Keratinocyte (primary cell): ENCODE measurements at regions not wholly inside any gene's neighbourhood (a gene's known extent, or its start where the extent isn't known, plus 50 kb on each side); places are given as distances from the start of the nearest gene placed in this dataset.

ENCODE experiments used
- DNase-seq: peaks from one replicate; pipeline ENCODE4 v3.0.0-alpha.2; 2011; ENCODE audit warnings: low read depth, missing footprints, low spot score
- FAIRE-seq: peaks from 2 replicates; lab custom pipeline; 2011; peaks lifted over from hg19 to GRCh38; lab: Jason Lieb, UNC
- H2AFZ ChIP-seq: 2 replicates; pipeline ENCODE4 v1.6.0; 2012; ENCODE audit warnings: low read length, control low read depth, inconsistent platforms; ENCODE audit not compliant: control insufficient read depth
- H3K27ac ChIP-seq: 2 replicates; pipeline ENCODE4 v1.5.1; 2011; ENCODE audit warnings: low read length; ENCODE audit not compliant: control insufficient read depth, insufficient read depth
- H3K27me3 ChIP-seq: 3 replicates; pipeline ENCODE4 v1.6.0; 2011; ENCODE audit warnings: low read length; ENCODE audit not compliant: control insufficient read depth, insufficient read depth; ENCODE audit errors: extremely low read depth
- H3K36me3 ChIP-seq, 2 experiments: 2 replicates in 1 of 2; 3 replicates in 1 of 2; pipeline ENCODE4 v1.5.1; 2011; ENCODE audit warnings: low read length in 2 of 2, mild to moderate bottlenecking in 1 of 2; ENCODE audit not compliant: control insufficient read depth in 2 of 2, insufficient read depth in 2 of 2; ENCODE audit errors: extremely low read depth in 1 of 2
- H3K4me1 ChIP-seq: 3 replicates; pipeline ENCODE4 v1.5.1; 2011; ENCODE audit warnings: low read length; ENCODE audit not compliant: control insufficient read depth, insufficient read depth; ENCODE audit errors: extremely low read depth
- H3K4me2 ChIP-seq: 3 replicates; pipeline ENCODE4 v1.6.0; 2011; ENCODE audit warnings: low read depth, low read length; ENCODE audit not compliant: control insufficient read depth, insufficient read depth; ENCODE audit errors: extremely low read depth
- H3K4me3 ChIP-seq, 3 experiments: fragments of 200-600 bp in 1 of 3; sonication (generic) in 1 of 3; 2 replicates in 2 of 3; 3 replicates in 1 of 3; pipeline ENCODE4 v1.5.1; 2011 to 2016; ENCODE audit warnings: low read length in 3 of 3, mild to moderate bottlenecking in 3 of 3, control low read depth in 2 of 3, inconsistent platforms in 1 of 3, low read depth in 1 of 3, mixed read lengths in 1 of 3, mixed run types in 1 of 3, moderate library complexity in 1 of 3; ENCODE audit not compliant: control insufficient read depth in 2 of 3, insufficient read depth in 2 of 3; ENCODE audit errors: extremely low read depth in 1 of 3
- H3K79me2 ChIP-seq: 2 replicates; pipeline ENCODE4 v1.6.0; 2012; ENCODE audit warnings: low read length; ENCODE audit not compliant: control insufficient read depth, insufficient read depth
- H3K9ac ChIP-seq: 3 replicates; pipeline ENCODE4 v1.6.0; 2011; ENCODE audit warnings: low read length; ENCODE audit not compliant: control insufficient read depth, insufficient read depth; ENCODE audit errors: extremely low read depth
- H3K9me1 ChIP-seq: 3 replicates; pipeline ENCODE4 v1.6.0; 2011; ENCODE audit warnings: low read length; ENCODE audit not compliant: control insufficient read depth, insufficient read depth; ENCODE audit errors: extremely low read depth
- H3K9me3 ChIP-seq: 2 replicates; pipeline ENCODE4 v1.5.1; 2012; ENCODE audit warnings: low read depth, low read length; ENCODE audit not compliant: control insufficient read depth
- H4K20me1 ChIP-seq: 3 replicates; pipeline ENCODE4 v1.6.0; 2011; ENCODE audit warnings: low read length; ENCODE audit not compliant: control insufficient read depth, insufficient read depth; ENCODE audit errors: extremely low read depth
- EZH2 ChIP-seq: IDR thresholded peaks from one replicate; pipeline ENCODE4 v1.6.1; 2012; ENCODE audit warnings: inconsistent platforms, mild to moderate bottlenecking, low read length, moderate library complexity
- dilution Hi-C: fragments of 300-500 bp; cut with MboI; formaldehyde crosslinking; loops from one replicate; pipeline ENCODE4 v1.7.0; 2020; ENCODE audit warnings: low sequenced_read_pairs; ENCODE audit not compliant: extremely low pct_ligation_motif_present
- TF ChIP-seq, protein P1 (sequence below), 3 experiments: IDR thresholded peaks in 1 of 3; conservative IDR thresholded peaks in 1 of 3; optimal IDR thresholded peaks in 1 of 3; 2 replicates in 2 of 3; 3 replicates in 1 of 3; pipeline versions ENCODE3 to v1.5.1; 2011; ENCODE audit warnings: low read length in 3 of 3, mild to moderate bottlenecking in 3 of 3, moderate library complexity in 2 of 3, control low read depth in 1 of 3, inconsistent platforms in 1 of 3; ENCODE audit not compliant: insufficient read depth in 2 of 3; ENCODE audit errors: extremely low read depth in 1 of 3

DNA sequence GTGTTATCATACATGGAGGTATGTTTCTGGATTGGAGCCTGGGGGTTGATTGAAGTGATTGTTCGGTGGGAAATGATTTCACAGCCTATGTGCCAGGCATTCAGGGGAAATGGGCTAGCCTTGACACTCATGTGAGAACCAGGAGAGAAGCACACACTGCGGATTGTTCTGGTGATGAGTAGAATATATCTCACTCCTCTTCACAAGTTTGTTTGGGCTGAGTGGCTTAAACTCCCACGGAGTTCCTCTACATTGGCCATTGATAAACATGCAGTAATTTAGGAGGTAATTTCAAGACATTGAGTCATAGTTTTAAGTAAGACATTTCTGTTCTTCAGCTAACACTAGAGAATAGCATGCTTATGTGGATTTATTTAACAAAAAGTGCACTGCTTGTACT is 498.9 kb upstream of the NETO1 start:
- dilution Hi-C loops, result no loop called here
- H3K9me3 ChIP-seq, result no peaks in the 10 kb centered on the region
- H3K9ac ChIP-seq, result no peak overlapping the region
- no peak overlapping the region for H3K4me2 ChIP-seq
- no peaks in the 10 kb centered on the region for H3K79me2 ChIP-seq
- TF ChIP-seq EZH2, result no peak
- TF ChIP-seq, protein P1, sequence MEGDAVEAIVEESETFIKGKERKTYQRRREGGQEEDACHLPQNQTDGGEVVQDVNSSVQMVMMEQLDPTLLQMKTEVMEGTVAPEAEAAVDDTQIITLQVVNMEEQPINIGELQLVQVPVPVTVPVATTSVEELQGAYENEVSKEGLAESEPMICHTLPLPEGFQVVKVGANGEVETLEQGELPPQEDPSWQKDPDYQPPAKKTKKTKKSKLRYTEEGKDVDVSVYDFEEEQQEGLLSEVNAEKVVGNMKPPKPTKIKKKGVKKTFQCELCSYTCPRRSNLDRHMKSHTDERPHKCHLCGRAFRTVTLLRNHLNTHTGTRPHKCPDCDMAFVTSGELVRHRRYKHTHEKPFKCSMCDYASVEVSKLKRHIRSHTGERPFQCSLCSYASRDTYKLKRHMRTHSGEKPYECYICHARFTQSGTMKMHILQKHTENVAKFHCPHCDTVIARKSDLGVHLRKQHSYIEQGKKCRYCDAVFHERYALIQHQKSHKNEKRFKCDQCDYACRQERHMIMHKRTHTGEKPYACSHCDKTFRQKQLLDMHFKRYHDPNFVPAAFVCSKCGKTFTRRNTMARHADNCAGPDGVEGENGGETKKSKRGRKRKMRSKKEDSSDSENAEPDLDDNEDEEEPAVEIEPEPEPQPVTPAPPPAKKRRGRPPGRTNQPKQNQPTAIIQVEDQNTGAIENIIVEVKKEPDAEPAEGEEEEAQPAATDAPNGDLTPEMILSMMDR (optimal IDR thresholded peaks at IDR 0.05 in 1 of 3, IDR thresholded peaks at IDR 0.05 in 1 of 3, conservative IDR thresholded peaks at IDR 0.05 in 1 of 3; ENCODE audit: extremely low read depth in 1 of 3, insufficient read depth in 2 of 3, low read length in 3 of 3), result no peak
- no peak overlapping the region for H2AFZ ChIP-seq
- no peak overlapping the region for H3K4me3 ChIP-seq
- FAIRE-seq (no peak), DNase-seq (no peak)
- H3K4me1 ChIP-seq, result no peaks in the 10 kb centered on the region
- H3K9me1 ChIP-seq, result no peaks in the 10 kb centered on the region
- no peak overlapping the region for H3K27ac ChIP-seq
- no peaks in the 10 kb centered on the region for H3K27me3 ChIP-seq
- no peaks in the 10 kb centered on the region for H3K36me3 ChIP-seq
- no peaks in the 10 kb centered on the region for H4K20me1 ChIP-seq

DNA sequence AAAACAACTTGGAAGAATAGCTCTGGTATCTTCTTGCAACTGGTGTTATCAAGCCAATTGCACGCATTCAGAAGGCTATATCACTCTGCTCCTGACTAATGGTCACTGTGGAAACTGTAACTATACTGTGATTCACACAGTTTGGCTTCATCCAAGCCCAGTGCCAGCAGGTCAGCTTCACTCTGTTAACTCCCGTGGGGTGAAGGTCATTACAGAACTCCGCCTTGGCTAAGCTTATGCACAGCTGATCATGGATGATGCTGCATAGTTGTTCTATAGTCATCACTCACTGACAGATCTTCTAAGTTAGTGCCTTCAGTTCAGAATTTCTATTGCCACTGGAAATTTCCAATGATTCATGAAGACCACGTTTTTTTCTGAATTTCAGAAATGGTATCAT is 497.2 kb upstream of the NETO1 start:
- Histone ChIP-seq H3K9me3 (no peaks in the 10 kb centered on the region), H3K4me3 (no peak overlapping the region), H3K27me3 (no peaks in the 10 kb centered on the region), H3K27ac (no peak overlapping the region), H2AFZ (no peak overlapping the region), H3K9me1 (no peaks in the 10 kb centered on the region), H3K4me1 (no peaks in the 10 kb centered on the region), H3K9ac (no peak overlapping the region), H3K4me2 (no peak overlapping the region), H3K36me3 (no peaks in the 10 kb centered on the region), H4K20me1 (no peaks in the 10 kb centered on the region), H3K79me2 (no peaks in the 10 kb centered on the region)
- TF ChIP-seq EZH2, result no peak
- TF ChIP-seq, protein P1 (optimal IDR thresholded peaks at IDR 0.05 in 1 of 3, IDR thresholded peaks at IDR 0.05 in 1 of 3, conservative IDR thresholded peaks at IDR 0.05 in 1 of 3; ENCODE audit: extremely low read depth in 1 of 3, insufficient read depth in 2 of 3, low read length in 3 of 3), result no peak
- DNase-seq (no peak), FAIRE-seq (no peak)
- dilution Hi-C loops, result no loop called here
